Left lung (tissue), 4 donors: ENCODE measurements at regions not wholly inside any gene's neighbourhood (a gene's known extent, or its start where the extent isn't known, plus 50 kb on each side); places are given as distances from the start of the nearest gene placed in this dataset.
"Not testable (repeated sequence)": the region's sequence is repeated elsewhere in the genome, so short reads cannot be mapped to it uniquely, and the experiment has no call there.

Experiments used
- ATAC-seq: fragments of 200-7000 bp; cut with Tn5 transposase; one replicate; pipeline ENCODE4 v1.9.1; 2020; ENCODE audit warnings: moderate library complexity
- DNase-seq, 4 donors: peaks; one replicate each; pipeline ENCODE4 v3.0.0-alpha.2; 2013 to 2020
- H3K27ac ChIP-seq, 2 donors: fragments of 200-600 bp; sonication (generic) in 1 of 2; one replicate each; pipeline versions ENCODE4 v1.5.0 to v1.8.0; 2020 to 2021
- H3K27me3 ChIP-seq, 2 donors: fragments of 200-600 bp; sonication (generic) in 1 of 2; one replicate each; pipeline versions ENCODE4 v1.5.0 to v1.8.0; 2020 to 2021
- H3K36me3 ChIP-seq, 2 donors: fragments of 200-600 bp; sonication (generic) in 1 of 2; one replicate each; pipeline versions ENCODE4 v1.5.0 to v1.8.0; 2020 to 2021
- H3K4me1 ChIP-seq, 2 donors: fragments of 200-600 bp; one replicate each; pipeline ENCODE4 v1.8.0; 2021
- H3K4me3 ChIP-seq, 2 donors: fragments of 200-600 bp; sonication (generic) in 1 of 2; one replicate each; pipeline versions ENCODE4 v1.5.0 to v1.8.0; 2020 to 2021; ENCODE audit warnings: mild to moderate bottlenecking in 1 of 2
- H3K9me3 ChIP-seq, 2 donors: fragments of 200-600 bp; sonication (generic) in 1 of 2; one replicate each; pipeline versions ENCODE4 v1.5.0 to v1.8.0; 2020 to 2021
- CTCF ChIP-seq, 2 donors: fragments of 200-600 bp; sonication (generic) in 1 of 2; IDR thresholded peaks; one replicate each; pipeline versions ENCODE4 v1.5.0 to v1.8.0; 2021; ENCODE audit warnings: antibody characterized with exemption in 2 of 2
- intact Hi-C, 2 donors: fragments of 100-400 bp; cut with DNase I; formaldehyde crosslinking; loops; one replicate each; pipeline versions ENCODE4 v1.11.2 to v1.14.2; 2022
- donor health status: DM: no; HTN: yes; CAD: no.
- donor health status: DM: no; HTN: no; CAD: no.

- TF ChIP-seq CTCF (IDR thresholded peaks at IDR 0.05), result no peak
- DNase-seq, result no peak
- no peak for ATAC-seq
- intact Hi-C loops, result no loop called here
- Histone ChIP-seq H3K9me3 (no peaks in the 10 kb centered on the region), H3K4me1 (peaks cover 0 to 7% of the 10 kb centered on the region in 2 donors), H3K27ac (no peak overlapping the region), H3K36me3 (no peaks in the 10 kb centered on the region), H3K27me3 (no peaks in the 10 kb centered on the region), H3K4me3 (no peak overlapping the region)
These were observed 507.1 kb downstream of the SOX6 start for GRCh38 chr11:15849257-15849656.

- H3K27ac ChIP-seq, H3K4me1 ChIP-seq, DNase-seq, intact Hi-C loops, ATAC-seq, H3K36me3 ChIP-seq, H3K4me3 ChIP-seq, H3K9me3 ChIP-seq, H3K27me3 ChIP-seq: not testable (repeated sequence)
These were observed 506.0 kb downstream of the SOX6 start for GRCh38 chr11:15850335-15850734.

GRCh38 chr11:15851051-15851498, 505.3 kb downstream of the SOX6 start:
- Histone ChIP-seq H3K27me3 (no peaks in the 10 kb centered on the region), H3K9me3 (no peaks in the 10 kb centered on the region), H3K4me3 (no peak overlapping the region), H3K27ac (peak overlapping the region in 1 of 2 donors; percentile 63), H3K4me1 (peaks cover 0 to 7% of the 10 kb centered on the region in 2 donors), H3K36me3 (no peaks in the 10 kb centered on the region)
- peak in 2 of 4 donors; percentile 60 to 74 for DNase-seq
- peak; percentile 37 for ATAC-seq
- TF ChIP-seq CTCF (IDR thresholded peaks at IDR 0.05), result no peak
- intact Hi-C loops, result no loop called here

DNA sequence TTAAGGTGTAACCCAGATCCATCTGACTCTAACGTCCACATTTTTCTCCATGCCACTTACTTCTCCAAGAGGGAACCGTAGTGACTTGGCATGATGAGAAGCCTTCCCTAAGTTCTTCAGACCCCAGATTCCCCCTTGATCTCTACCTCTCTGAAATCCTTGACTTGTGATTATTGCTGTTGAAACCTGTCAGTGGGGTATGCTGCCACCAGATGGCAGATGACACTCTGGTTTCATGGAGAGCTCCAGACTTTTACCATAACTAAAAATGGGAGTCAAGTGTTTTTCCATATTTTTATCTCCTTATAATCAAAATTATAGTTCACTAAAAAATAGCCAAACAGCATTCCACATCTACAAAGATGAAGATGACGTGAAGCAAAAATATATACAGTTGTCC, 504.2 kb downstream of the SOX6 start:
- intact Hi-C loops, result no loop called here
- no peaks in the 10 kb centered on the region for H3K27me3 ChIP-seq
- TF ChIP-seq CTCF (IDR thresholded peaks at IDR 0.05), result peak; percentile 18 to 40
- DNase-seq, result no peak
- no peak overlapping the region for H3K4me3 ChIP-seq
- no peaks in the 10 kb centered on the region for H3K36me3 ChIP-seq
- no peaks in the 10 kb centered on the region for H3K9me3 ChIP-seq
- ATAC-seq, result no peak
- H3K27ac ChIP-seq, result no peak overlapping the region
- H3K4me1 ChIP-seq, result peaks cover 0 to 7% of the 10 kb centered on the region in 2 donors

- Histone ChIP-seq H3K4me1 (peaks cover 0 to 7% of the 10 kb centered on the region in 2 donors), H3K27me3 (no peaks in the 10 kb centered on the region), H3K4me3 (no peak overlapping the region), H3K36me3 (no peaks in the 10 kb centered on the region), H3K27ac (no peak overlapping the region), H3K9me3 (no peaks in the 10 kb centered on the region)
- no peak for TF ChIP-seq CTCF (IDR thresholded peaks at IDR 0.05)
- ATAC-seq, result no peak
- no peak for DNase-seq
- intact Hi-C loops, result no loop called here
These were observed 502.1 kb downstream of the SOX6 start for GRCh38 chr11:15854245-15854644.

DNA sequence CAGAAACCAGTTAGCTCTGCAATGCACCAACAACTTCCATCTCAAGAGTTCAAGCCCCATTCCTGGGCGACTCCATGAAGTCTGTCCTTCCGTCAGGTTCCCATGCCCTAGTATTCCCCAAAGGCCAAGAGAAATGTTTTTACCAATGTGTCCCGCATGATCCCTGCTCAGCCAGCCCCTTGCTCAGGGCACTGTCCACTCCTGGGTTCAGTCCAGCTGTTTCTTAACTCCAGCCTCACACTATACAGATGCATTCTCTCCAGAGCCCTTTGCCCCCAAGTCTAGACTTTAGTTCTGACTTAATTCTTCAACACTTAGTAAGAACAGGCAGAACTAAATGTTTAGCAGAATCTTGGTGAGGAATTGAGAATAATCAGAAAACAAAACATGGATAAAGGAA, 497.5 kb downstream of the SOX6 start:
- Histone ChIP-seq H3K27me3 (no peaks in the 10 kb centered on the region), H3K27ac (no peak overlapping the region), H3K4me3 (no peak overlapping the region), H3K4me1 (no peaks in the 10 kb centered on the region), H3K36me3 (no peaks in the 10 kb centered on the region), H3K9me3 (no peaks in the 10 kb centered on the region)
- DNase-seq (no peak), ATAC-seq (no peak)
- intact Hi-C loops, result no loop called here
- no peak for TF ChIP-seq CTCF (IDR thresholded peaks at IDR 0.05)
